Lower leg skin (tissue), 3 donors: ENCODE measurements at regions not wholly inside any gene's neighbourhood (a gene's known extent, or its start where the extent isn't known, plus 50 kb on each side); places are given as distances from the start of the nearest gene placed in this dataset.

ENCODE experiments used
- POLR2A ChIP-seq, 2 donors: fragments of 450-650 bp; IDR thresholded peaks; one replicate each; pipeline ENCODE4 v1.6.1; 2016 to 2017; ENCODE audit warnings: antibody characterized with exemption in 2 of 2, mild to moderate bottlenecking in 1 of 2, moderate library complexity in 1 of 2
- TF ChIP-seq, protein P1 (sequence below), 3 donors: fragments of 450-650 bp; IDR thresholded peaks; one replicate each; pipeline ENCODE4 v1.5.1; 2016; ENCODE audit warnings: antibody characterized with exemption in 3 of 3, mild to moderate bottlenecking in 3 of 3, moderate library complexity in 2 of 3

DNA sequence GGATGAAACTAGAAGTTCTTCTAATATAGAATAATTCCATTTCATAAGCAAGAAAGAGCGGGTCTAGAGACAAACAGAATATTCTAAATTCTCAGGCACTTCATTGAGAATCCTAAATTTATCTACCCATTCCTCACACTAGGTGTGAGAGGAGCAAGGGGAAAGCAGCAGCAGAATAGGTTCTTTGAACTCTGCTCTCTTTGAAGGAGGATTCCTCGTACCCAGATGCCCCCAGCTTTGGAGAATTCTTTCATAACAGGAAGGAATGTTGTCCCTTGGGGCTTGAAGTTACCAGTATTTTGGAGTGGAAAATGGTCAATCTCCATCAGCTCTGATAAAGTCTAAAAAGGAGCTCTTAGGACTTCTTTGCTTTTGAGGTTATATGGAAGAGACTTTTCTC is 59.7 kb upstream of the RASGEF1B start:
- TF ChIP-seq, protein P1, sequence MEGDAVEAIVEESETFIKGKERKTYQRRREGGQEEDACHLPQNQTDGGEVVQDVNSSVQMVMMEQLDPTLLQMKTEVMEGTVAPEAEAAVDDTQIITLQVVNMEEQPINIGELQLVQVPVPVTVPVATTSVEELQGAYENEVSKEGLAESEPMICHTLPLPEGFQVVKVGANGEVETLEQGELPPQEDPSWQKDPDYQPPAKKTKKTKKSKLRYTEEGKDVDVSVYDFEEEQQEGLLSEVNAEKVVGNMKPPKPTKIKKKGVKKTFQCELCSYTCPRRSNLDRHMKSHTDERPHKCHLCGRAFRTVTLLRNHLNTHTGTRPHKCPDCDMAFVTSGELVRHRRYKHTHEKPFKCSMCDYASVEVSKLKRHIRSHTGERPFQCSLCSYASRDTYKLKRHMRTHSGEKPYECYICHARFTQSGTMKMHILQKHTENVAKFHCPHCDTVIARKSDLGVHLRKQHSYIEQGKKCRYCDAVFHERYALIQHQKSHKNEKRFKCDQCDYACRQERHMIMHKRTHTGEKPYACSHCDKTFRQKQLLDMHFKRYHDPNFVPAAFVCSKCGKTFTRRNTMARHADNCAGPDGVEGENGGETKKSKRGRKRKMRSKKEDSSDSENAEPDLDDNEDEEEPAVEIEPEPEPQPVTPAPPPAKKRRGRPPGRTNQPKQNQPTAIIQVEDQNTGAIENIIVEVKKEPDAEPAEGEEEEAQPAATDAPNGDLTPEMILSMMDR (IDR thresholded peaks at IDR 0.05): no peak
- no peak for TF ChIP-seq POLR2A (IDR thresholded peaks at IDR 0.05)
